Inflammatory macrophage (primary cell): ENCODE measurements at regions not wholly inside any gene's neighbourhood (a gene's known extent, or its start where the extent isn't known, plus 50 kb on each side); places are given as distances from the start of the nearest gene placed in this dataset.

Experiments
- DNase-seq, 2 donors: peaks; one replicate each; pipeline ENCODE4 v3.0.0-alpha.2; 2020 to 2022

DNA sequence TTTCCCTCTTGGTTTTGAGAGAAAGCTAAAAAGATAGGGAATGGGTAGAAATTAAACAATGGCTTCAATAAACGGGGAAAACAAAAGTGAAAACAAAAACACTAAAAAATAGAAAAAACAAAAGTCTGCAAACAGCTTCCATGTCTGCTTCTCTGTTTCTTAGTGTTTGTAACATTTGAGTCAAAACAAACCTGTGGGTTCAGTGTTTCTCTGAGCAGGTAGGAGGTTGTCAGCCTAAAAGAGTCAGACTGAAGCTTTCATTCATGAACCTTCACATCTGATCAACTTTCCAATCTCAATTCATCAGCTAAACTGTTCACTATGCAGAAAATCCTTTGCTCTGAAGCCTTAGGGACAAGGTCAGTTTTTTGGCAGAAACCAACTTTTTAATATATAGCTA, 102.5 kb upstream of the ADAMTS16 start:
- DNase-seq: no peak

GRCh38 chr5:5039918-5040317, 100.2 kb upstream of the ADAMTS16 start:
- no peak for DNase-seq

DNA sequence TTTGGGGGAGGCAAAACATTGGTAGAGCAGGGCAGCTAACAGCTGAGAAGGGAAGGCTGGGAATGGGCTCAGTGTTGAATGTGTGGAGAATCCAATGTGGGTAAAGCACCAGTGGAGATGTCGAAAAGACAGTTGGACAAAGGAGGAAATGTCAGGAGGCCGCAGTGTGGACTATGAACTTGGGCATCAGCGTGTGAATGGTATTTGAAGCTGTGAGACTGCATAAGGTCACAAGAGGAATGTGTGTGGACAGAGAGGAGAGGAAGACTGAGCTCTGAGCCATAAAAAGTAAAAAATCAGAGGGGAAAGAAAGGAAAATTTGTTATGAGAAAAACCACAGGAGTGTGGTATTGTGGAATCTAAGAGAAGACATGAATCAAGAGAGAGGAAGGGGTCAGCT, 99.4 kb upstream of the ADAMTS16 start:
- DNase-seq: no peak

GRCh38 chr5:5042806-5043205, 97.3 kb upstream of the ADAMTS16 start:
- DNase-seq: no peak

DNA sequence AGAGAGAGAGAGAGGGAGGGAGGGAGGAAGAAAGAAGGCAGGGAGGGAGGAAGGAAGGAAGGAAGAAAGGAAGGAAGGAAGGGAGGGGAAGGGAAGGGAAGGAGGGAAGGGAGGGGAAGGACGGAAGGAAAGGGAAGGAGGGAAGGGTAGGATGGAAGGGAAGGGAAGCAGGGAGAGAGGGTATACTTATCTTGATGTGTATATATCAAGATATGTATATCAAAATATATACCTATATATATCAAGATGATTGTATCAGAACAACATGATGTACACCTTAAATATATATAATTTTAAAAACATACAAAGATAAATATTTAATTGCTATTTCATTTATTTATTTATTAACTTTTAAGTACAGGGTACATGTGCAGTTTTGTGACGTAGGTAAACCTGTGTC, 96.8 kb upstream of the ADAMTS16 start:
- DNase-seq: no peak

- DNase-seq: no peak
Observed at GRCh38 chr5:5044247-5044840, 95.8 kb upstream of the ADAMTS16 start.

- DNase-seq: no peak
Observed at GRCh38 chr5:5046680-5047502, 93.2 kb upstream of the ADAMTS16 start.

DNA sequence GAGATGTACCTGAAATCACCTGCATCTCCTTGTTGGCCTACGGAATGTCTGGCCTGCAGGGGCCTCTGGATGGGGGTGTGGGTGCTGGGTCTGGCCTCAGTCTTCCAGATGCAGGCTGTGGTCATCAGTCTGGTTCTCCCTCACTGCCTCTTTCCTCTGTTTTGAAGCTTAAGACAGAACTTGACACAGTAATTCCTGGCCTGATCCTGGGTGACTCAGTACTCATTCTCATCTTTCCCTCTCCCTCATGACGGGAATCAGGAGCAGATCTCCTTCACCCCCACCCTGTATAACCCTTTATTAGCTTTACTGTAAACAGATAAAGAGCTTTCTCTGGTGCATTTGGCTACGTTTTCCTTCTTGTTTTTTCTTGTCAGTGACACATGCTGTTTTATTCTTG, 89.3 kb upstream of the ADAMTS16 start:
- no peak for DNase-seq

GRCh38 chr5:5055712-5056111, 84.4 kb upstream of the ADAMTS16 start:
- DNase-seq: no peak

- DNase-seq: no peak
Observed at GRCh38 chr5:5061836-5062235, 78.3 kb upstream of the ADAMTS16 start.

GRCh38 chr5:5062525-5063302, 77.4 kb upstream of the ADAMTS16 start:
- DNase-seq: no peak

GRCh38 chr5:5063533-5063953, 76.6 kb upstream of the ADAMTS16 start:
- no peak for DNase-seq

DNA sequence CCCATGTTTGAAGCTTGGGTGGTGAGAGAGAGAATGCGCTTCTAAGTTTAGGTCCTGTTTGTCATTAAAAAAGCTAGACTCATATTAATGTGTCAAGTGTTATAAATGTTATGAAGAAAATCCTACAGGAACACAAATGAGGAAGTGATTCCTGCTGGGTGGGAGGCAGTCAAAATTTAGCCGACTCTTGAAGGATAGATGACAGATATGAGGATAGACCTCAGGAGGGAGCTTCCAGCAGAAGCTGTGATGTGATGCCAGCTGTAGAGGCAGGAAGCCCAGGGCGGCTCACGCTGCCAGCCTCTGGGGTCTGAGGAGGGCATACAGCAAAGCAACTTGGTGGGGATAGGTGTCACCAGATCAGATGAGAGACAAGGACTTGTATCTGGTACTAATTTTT, 74.7 kb upstream of the ADAMTS16 start:
- no peak for DNase-seq

DNA sequence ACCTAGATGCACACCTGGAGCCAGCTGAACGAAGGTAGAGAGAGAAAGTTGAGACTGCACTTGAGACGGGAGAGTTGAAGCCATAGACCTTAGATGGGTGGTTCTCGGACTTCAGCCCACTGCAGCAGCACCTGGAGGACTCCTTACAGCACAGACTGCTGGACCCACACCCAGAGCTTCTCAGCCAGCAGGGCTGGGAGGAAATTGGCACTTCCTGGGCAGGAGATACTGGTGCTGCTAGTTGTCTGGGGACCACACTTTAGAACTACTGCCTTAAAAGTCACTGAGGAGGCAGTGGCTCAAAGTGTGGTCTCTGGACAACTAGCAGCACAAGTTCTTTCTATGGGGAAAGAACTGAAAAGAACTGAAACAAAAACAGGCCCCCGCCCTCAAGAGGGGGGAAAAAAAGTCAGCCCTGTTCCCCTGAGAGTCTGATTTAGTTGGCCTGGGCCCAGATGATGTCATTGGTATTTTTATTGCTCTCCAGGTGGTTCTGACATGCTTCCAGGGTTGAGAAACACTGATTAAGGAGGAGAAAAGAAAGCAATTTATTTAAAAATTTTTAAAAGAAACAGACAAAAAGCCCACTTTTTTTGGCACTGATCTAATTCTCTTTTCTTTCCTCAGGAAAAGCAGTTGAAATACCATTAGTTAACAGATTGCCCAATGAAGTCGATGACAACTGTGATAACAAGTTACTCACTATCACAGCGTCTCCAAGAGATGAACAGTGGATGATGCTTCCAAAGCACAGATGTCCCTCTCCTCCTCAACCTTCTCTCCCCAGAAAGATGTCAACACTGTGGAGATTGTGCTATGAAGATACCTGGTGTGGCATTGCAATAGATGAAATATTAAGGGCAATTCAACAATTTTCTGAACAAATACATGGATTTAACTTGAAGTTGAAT, 73.6 kb upstream of the ADAMTS16 start:
- DNase-seq: no peak

DNA sequence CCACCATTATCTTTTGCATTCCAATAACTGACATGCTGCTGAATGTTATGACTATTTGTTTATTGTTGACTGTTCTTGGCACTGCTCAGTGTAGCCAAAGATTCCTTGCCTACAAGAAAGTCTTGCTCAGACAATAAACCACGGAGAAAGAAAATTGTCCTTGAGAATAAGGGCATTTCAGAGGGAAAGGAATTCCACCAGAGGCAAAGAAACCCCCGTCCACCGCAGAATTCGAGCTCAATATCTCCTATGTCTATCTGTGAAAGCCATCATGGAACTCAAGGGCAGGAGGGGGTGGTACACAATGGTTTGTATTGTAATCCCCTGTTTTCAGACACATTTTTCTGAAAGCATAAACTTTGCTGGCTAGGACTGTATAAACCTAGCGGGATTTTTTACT, 70.3 kb upstream of the ADAMTS16 start:
- DNase-seq: no peak

DNA sequence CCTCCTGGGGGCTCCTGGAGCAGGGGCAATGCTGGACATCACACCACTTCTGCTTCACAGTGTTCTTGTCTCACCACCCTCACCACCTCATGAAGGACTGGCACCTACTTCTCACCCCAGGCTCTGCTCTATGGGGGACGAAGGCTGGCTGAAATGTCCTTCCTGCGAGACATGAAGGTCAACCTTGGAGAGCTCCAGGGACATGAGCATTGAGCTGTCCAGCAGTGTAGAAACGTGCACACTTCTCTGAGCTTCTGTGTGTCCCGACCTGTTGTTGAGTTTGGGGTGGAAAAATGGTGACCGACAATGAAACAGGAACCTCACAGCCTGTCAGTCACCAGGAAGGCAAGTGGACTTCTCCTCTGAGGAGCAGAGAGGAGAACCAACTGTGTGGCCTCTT, 68.6 kb upstream of the ADAMTS16 start:
- DNase-seq: no peak

- DNase-seq: no peak
Observed at GRCh38 chr5:5077236-5077635, 62.9 kb upstream of the ADAMTS16 start.

- DNase-seq: no peak
Observed at GRCh38 chr5:5078009-5078897, 61.9 kb upstream of the ADAMTS16 start.

- DNase-seq: no peak
Observed at GRCh38 chr5:5079876-5080275, 60.3 kb upstream of the ADAMTS16 start.

GRCh38 chr5:5080790-5081189, 59.3 kb upstream of the ADAMTS16 start:
- no peak for DNase-seq

GRCh38 chr5:5085381-5085780, 54.7 kb upstream of the ADAMTS16 start:
- DNase-seq: no peak
